ENCODE measurements at regions not wholly inside any gene's neighbourhood (a gene's known extent, or its start where the extent isn't known, plus 50 kb on each side); places are given as distances from the start of the nearest gene placed in this dataset.

GRCh38 chr5:82356808-82357671 lies 78.9 kb upstream of the RPS23 start:
- TF ChIP-seq RAD21 (CRISPR knock-in tag; conservative IDR thresholded peaks at IDR 0.05 in 1 of 2, IDR thresholded peaks at IDR 0.05 in 1 of 2) (peak in 1 of 2 experiments; percentile 21; a peak in 2 of 4 replicates), CREB3 (tag; conservative IDR thresholded peaks at IDR 0.05; ENCODE audit: low read depth) (no peak), CTCF (IDR thresholded peaks at IDR 0.05 in 2 of 3, conservative IDR thresholded peaks at IDR 0.05 in 1 of 3; ENCODE audit: insufficient read depth in 2 of 3, low read depth in 1 of 3, low read length in 3 of 3) (no peak), POLR2A (conservative IDR thresholded peaks at IDR 0.05) (peak; percentile 71), SREBF1 (IDR thresholded peaks at IDR 0.05; ENCODE audit: borderline replicate concordance, low read depth, low read length) (no peak), MAX (CRISPR knock-in tag; IDR thresholded peaks at IDR 0.05) (peak; percentile 66; the same call in 1 of the 2 replicates), ZNF274 (IDR thresholded peaks at IDR 0.05; ENCODE audit: borderline replicate concordance, low read depth, low read length) (no peak)
